OCI-LY1 (cell line): ENCODE measurements at regions not wholly inside any gene's neighbourhood (a gene's known extent, or its start where the extent isn't known, plus 50 kb on each side); places are given as distances from the start of the nearest gene placed in this dataset.
"Not testable (repeated sequence)": the region's sequence is repeated elsewhere in the genome, so short reads cannot be mapped to it uniquely, and the experiment has no call there.

ENCODE experiments used
- CTCF ChIP-seq: fragments of 200-600 bp; sonication (generic), shearing (Covaris generic); IDR thresholded peaks from 2 replicates; pipeline ENCODE4 v1.5.1; 2017; ENCODE audit warnings: mild to moderate bottlenecking, antibody characterized with exemption, low read length, moderate library complexity, mixed read lengths
- EZH2 ChIP-seq: fragments of 200-600 bp; sonication (generic), shearing (Covaris generic); IDR thresholded peaks from 2 replicates; pipeline ENCODE4 v1.8.0; 2017; ENCODE audit warnings: borderline replicate concordance, mixed run types, mild to moderate bottlenecking, antibody characterized with exemption, low read length, moderate library complexity, mixed read lengths

- not testable (repeated sequence) for TF ChIP-seq EZH2, CTCF
Measured at GRCh38 chr13:54069958-54070357, 1041.3 kb downstream of the OLFM4 start.
